ENCODE measurements at regions not wholly inside any gene's neighbourhood (a gene's known extent, or its start where the extent isn't known, plus 50 kb on each side); places are given as distances from the start of the nearest gene placed in this dataset.
"Not testable (repeated sequence)": the region's sequence is repeated elsewhere in the genome, so short reads cannot be mapped to it uniquely, and the experiment has no call there.

DNA sequence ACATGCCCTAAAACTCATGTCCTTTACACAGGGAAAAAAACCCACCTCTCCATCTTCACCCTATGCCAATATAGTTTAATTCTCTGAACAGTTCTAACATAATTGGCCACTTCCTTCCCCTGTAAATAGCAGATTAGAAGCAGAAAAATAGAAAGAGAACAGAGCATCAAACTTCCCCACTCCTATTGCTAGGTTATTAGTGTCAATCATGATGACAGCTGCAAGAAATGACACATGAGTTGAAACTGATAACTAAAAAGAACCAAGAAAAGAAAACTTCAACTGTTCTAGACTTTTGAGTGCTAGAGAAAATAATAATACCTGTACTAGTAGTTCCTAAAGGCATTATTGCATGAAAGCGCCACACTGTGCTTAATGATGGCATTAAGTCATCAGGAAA lies 284.5 kb upstream of the TRPC5 start:
- DNase-seq (ENCODE audit: low spot score), result no peak

GRCh38 chrX:112359906-112360305 lies 277.3 kb upstream of the TRPC5 start:
- no peak for DNase-seq (ENCODE audit: low spot score)

GRCh38 chrX:112355931-112356330 lies 273.4 kb upstream of the TRPC5 start:
- no peak for DNase-seq (ENCODE audit: low spot score)

- no peak for DNase-seq (ENCODE audit: low spot score)
These were observed 259.0 kb upstream of the TRPC5 start for GRCh38 chrX:112341598-112341997.

GRCh38 chrX:112313201-112313600 lies 230.6 kb upstream of the TRPC5 start:
- no peak for DNase-seq (ENCODE audit: low spot score)

DNA sequence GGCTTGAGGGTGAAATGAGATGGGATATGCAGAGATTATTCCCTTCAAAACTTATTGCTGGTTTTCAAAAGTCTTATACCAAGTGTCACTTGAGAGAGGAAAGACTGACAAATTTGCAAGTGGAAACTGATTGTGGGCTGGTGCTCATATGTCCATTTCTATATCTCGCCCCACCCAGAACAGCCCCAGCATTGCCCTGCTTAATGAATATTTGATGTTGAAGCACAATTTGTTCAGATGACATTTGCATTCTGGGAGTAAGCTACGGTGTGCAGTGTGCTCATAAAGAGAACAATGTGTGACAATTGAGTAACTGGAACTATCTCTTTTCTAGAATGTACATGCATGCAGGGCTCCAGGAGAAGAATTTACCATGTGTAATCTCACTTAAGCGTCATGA lies 223.5 kb upstream of the TRPC5 start:
- DNase-seq (ENCODE audit: low spot score), result no peak

DNA sequence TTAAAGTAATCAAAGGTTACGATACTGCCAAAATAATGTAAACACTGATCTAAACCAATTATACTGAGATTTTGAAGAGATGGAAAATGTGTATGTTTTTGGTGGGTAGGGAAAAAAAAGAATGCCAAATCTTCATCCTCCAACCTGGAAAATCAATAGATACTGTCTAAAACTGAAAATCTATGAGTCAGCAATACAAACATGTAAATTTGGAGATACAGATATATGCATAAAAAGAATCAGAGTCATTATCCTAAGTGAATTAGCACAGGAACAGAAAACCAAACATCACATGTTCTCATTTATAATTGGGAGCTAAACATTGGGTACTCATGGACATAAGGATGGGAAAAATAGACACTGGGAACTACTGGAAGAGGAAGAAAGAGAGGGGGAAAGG lies 197.4 kb upstream of the TRPC5 start:
- no peak for DNase-seq (ENCODE audit: low spot score)

DNA sequence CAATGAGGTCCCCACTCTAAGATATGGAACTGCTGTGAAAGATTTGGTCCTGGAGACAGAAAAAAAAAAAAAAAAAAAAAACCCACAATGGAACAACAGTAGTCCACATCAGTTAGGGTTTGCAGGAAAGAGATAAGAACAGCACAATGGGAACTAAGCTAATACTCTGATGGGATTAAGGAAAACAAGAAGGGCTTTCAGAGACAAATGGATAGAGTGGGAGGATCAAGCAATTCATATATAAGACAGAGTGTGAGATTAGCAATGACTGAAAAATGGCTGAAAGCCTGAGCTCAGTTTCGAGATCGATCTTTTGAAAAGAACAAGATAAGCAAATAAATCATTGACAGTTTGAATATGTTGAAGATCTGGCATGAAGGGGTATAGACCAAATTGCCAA lies 188.4 kb upstream of the TRPC5 start:
- no peak for DNase-seq (ENCODE audit: low spot score)

- DNase-seq (ENCODE audit: low spot score), result no peak
These were observed 183.6 kb upstream of the TRPC5 start for GRCh38 chrX:112266136-112266535.

GRCh38 chrX:112259375-112259774 lies 176.8 kb upstream of the TRPC5 start:
- no peak for DNase-seq (ENCODE audit: low spot score)

DNA sequence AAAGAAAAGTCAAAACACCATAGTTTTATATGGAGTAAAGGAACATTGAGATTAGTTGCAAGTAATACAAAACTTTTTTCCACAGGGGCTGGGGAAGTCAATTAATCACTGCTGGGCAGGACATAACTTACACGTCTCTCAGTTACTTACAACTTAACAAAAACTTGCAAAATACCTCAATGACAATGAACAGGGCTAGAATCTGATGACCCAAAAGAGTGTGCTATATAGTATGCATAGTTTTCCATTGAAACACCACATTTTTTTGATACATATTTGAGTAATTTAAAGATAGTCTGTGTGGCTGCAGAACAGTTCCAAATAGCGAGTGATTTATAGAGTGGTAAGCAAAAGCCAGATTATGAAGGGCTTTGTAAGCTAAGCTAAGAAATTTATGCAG lies 172.3 kb upstream of the TRPC5 start:
- DNase-seq (ENCODE audit: low spot score), result no peak

GRCh38 chrX:112247714-112248113 lies 165.1 kb upstream of the TRPC5 start:
- no peak for DNase-seq (ENCODE audit: low spot score)

- DNase-seq (ENCODE audit: low spot score), result no peak
These were observed 153.0 kb upstream of the TRPC5 start for GRCh38 chrX:112235547-112235946.

DNA sequence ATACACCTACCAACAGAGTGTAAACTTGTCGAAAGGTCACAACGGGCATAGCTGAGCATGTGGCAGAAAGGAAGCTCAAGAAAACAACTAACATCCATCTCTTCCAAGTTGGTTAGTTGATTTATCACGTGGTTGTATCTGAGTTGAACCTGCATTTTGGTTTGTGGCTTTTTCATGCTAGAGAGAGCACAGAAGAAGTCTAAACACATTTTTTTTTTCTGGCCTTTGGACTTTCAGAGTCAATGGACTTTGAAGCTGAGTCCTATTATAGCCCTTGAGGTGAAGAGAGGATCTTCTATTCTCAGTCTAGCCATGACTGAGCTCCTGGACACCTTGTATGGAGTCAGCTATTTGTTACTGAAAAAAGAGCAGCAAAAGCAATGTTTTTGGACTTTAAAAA lies 150.6 kb upstream of the TRPC5 start:
- no peak for DNase-seq (ENCODE audit: low spot score)

- DNase-seq (ENCODE audit: low spot score), result not testable (repeated sequence)
These were observed 144.2 kb upstream of the TRPC5 start for GRCh38 chrX:112226795-112227194.

- DNase-seq (ENCODE audit: low spot score), result no peak
These were observed 140.8 kb upstream of the TRPC5 start for GRCh38 chrX:112223391-112223790.

DNA sequence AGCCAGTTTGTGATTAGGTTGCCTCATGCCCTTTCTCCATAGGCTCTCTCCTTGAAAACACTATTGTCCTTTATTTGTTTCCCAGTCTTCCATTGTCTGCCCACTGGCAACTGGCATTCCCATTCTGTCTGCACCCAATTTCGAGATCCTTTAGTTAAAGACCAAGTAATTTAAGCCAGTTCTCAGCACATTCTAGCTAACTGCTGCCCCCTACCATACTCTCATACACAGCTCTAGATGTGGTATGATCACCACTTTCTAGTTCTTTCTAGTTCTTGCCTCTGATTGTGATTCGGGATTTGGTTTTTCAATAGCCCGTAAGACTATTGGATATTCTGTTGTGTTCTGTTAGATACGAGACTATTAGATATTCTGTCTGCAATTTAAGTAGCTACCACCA lies 135.8 kb upstream of the TRPC5 start:
- DNase-seq (ENCODE audit: low spot score), result no peak

GRCh38 chrX:112211459-112211858 lies 128.9 kb upstream of the TRPC5 start:
- DNase-seq (ENCODE audit: low spot score), result no peak

DNA sequence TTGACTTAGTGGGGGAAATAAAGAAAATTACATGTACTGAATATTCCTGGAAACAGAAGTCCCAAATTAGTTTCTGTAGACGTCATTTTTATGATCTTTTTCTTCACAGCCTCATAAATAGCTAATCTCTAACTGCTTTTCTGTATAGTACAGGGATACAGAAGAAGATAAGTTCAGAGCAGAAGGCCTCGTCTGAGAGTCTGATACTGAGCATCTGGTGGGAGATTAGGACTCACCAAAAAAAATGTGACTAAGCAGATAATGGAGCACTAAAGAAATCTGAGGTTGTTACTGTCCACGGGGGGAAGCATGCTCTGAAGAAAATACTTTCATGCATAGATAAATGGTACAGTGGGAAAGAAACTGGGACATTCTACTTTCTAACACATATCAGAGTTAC lies 115.3 kb upstream of the TRPC5 start:
- DNase-seq (ENCODE audit: low spot score), result no peak

GRCh38 chrX:112190646-112191045 lies 108.1 kb upstream of the TRPC5 start:
- no peak for DNase-seq (ENCODE audit: low spot score)

- DNase-seq (ENCODE audit: low spot score), result not testable (repeated sequence)
These were observed 98.8 kb upstream of the TRPC5 start for GRCh38 chrX:112181361-112181760.

DNA sequence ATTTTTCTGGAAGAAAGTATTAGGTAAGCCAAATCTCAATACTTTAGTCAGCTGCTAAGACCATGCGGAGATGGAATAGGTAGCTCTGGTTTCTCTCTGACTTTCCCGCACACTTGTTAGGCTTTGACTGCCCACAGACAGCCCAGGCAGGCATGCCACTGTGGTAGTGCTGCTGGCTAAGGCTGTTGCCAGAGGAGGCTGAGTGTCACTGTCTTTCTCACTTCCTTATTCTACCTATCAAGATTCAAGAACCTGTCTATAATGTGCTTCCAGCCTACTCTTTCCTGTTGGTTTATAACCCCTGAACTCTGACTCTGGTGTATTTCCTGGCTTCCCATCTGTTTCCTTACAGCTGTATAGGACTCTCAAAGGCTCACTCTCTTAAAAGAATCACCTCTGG lies 81.8 kb upstream of the TRPC5 start:
- no peak for DNase-seq (ENCODE audit: low spot score)

GRCh38 chrX:112163906-112164305 lies 81.3 kb upstream of the TRPC5 start:
- no peak for DNase-seq (ENCODE audit: low spot score)

DNA sequence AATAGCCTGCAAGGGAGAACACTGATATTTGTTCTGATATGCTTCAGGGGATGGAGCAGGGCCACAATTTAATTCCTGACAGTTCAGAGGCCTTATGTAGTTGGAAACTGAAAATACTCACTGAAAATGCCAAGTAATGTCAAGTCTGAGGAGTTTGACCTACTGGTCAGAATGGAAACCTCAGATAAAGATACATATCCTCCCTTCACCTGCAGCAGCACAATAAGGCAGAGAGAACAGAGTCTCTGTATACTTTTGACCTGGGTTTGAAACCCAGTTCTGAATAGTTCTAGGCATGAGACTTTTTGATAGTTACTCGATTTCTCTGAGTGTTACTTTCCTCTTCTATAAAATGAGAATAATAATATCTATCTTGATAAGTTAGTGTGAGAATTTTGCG lies 65.8 kb upstream of the TRPC5 start:
- DNase-seq (ENCODE audit: low spot score), result no peak

GRCh38 chrX:112147206-112147605 lies 64.6 kb upstream of the TRPC5 start:
- peak; percentile 15 for DNase-seq (ENCODE audit: low spot score)
